Memory B cell (primary cell): ENCODE measurements at regions not wholly inside any gene's neighbourhood (a gene's known extent, or its start where the extent isn't known, plus 50 kb on each side); places are given as distances from the start of the nearest gene placed in this dataset.

ENCODE experiments used
- ATAC-seq: fragments of 150-1000 bp; cut with Tn5 transposase; 2 replicates; pipeline ENCODE4 v1.10.0; 2021; ENCODE audit warnings: low read depth, mild to moderate bottlenecking, moderate library complexity
- DNase-seq, 2 donors: peaks; one replicate each; pipeline ENCODE4 v3.0.0; 2022; ENCODE audit warnings: low spot score in 2 of 2
- H3K27ac Mint-ChIP-seq: one replicate; pipeline ENCODE4 v1.8.0; 2022; ENCODE audit warnings: mild to moderate bottlenecking, moderate library complexity, mixed read lengths
- H3K27me3 Mint-ChIP-seq: one replicate; pipeline ENCODE4 v1.8.0; 2022; ENCODE audit warnings: mixed read lengths
- H3K36me3 Mint-ChIP-seq: one replicate; pipeline ENCODE4 v1.8.0; 2022; ENCODE audit warnings: mild to moderate bottlenecking, mixed read lengths
- H3K4me1 Mint-ChIP-seq: one replicate; pipeline ENCODE4 v1.8.0; 2022; ENCODE audit warnings: mixed read lengths
- H3K4me3 Mint-ChIP-seq: one replicate; pipeline ENCODE4 v1.8.0; 2022; ENCODE audit warnings: mild to moderate bottlenecking, moderate library complexity, mixed read lengths
- H3K9me3 Mint-ChIP-seq: one replicate; pipeline ENCODE4 v1.8.0; 2022; ENCODE audit warnings: mixed read lengths

- H3K4me1 Mint-ChIP-seq = peaks cover 21% of the 10 kb centered on the region
- H3K4me3 Mint-ChIP-seq = no peak overlapping the region
- no peak overlapping the region for H3K27ac Mint-ChIP-seq
- H3K9me3 Mint-ChIP-seq = no peaks in the 10 kb centered on the region
- no peak for ATAC-seq
- H3K36me3 Mint-ChIP-seq = peaks cover 28% of the 10 kb centered on the region
- DNase-seq = no peak
- H3K27me3 Mint-ChIP-seq = no peaks in the 10 kb centered on the region
Measured at GRCh38 chr12:94795044-94795443, 144.7 kb upstream of the TMCC3 start.

- H3K4me1 Mint-ChIP-seq = peaks cover 20% of the 10 kb centered on the region
- peaks cover 20% of the 10 kb centered on the region for H3K36me3 Mint-ChIP-seq
- no peak for DNase-seq
- H3K27me3 Mint-ChIP-seq = no peaks in the 10 kb centered on the region
- ATAC-seq = no peak
- H3K9me3 Mint-ChIP-seq = no peaks in the 10 kb centered on the region
- peak overlapping the region; percentile 67 for H3K27ac Mint-ChIP-seq
- H3K4me3 Mint-ChIP-seq = no peak overlapping the region
Measured at GRCh38 chr12:94793191-94793595, 142.8 kb upstream of the TMCC3 start.

GRCh38 chr12:94792693-94793092, 142.3 kb upstream of the TMCC3 start:
- Mint-ChIP-seq H3K36me3 (peaks cover 19% of the 10 kb centered on the region), H3K27me3 (no peaks in the 10 kb centered on the region), H3K27ac (no peak overlapping the region), H3K4me3 (no peak overlapping the region), H3K4me1 (peaks cover 17% of the 10 kb centered on the region), H3K9me3 (no peaks in the 10 kb centered on the region)
- ATAC-seq = no peak
- no peak for DNase-seq

GRCh38 chr12:94791933-94792332, 141.6 kb upstream of the TMCC3 start:
- ATAC-seq (no peak), DNase-seq (no peak)
- Mint-ChIP-seq H3K4me3 (no peak overlapping the region), H3K27me3 (no peaks in the 10 kb centered on the region), H3K27ac (no peak overlapping the region), H3K9me3 (no peaks in the 10 kb centered on the region), H3K4me1 (peaks cover 17% of the 10 kb centered on the region), H3K36me3 (peaks cover 26% of the 10 kb centered on the region)

GRCh38 chr12:94790825-94791224, 140.5 kb upstream of the TMCC3 start:
- no peak overlapping the region for H3K27ac Mint-ChIP-seq
- no peaks in the 10 kb centered on the region for H3K27me3 Mint-ChIP-seq
- peaks cover 29% of the 10 kb centered on the region for H3K36me3 Mint-ChIP-seq
- no peaks in the 10 kb centered on the region for H3K9me3 Mint-ChIP-seq
- ATAC-seq = no peak
- H3K4me1 Mint-ChIP-seq = peaks cover 19% of the 10 kb centered on the region
- no peak overlapping the region for H3K4me3 Mint-ChIP-seq
- no peak for DNase-seq

GRCh38 chr12:94790370-94790769, 140.0 kb upstream of the TMCC3 start:
- DNase-seq (no peak), ATAC-seq (no peak)
- H3K27ac Mint-ChIP-seq = no peak overlapping the region
- peaks cover 19% of the 10 kb centered on the region for H3K4me1 Mint-ChIP-seq
- peaks cover 29% of the 10 kb centered on the region for H3K36me3 Mint-ChIP-seq
- no peaks in the 10 kb centered on the region for H3K9me3 Mint-ChIP-seq
- H3K27me3 Mint-ChIP-seq = no peaks in the 10 kb centered on the region
- no peak overlapping the region for H3K4me3 Mint-ChIP-seq

GRCh38 chr12:94789510-94790225, 139.3 kb upstream of the TMCC3 start:
- H3K4me1 Mint-ChIP-seq = peaks cover 19% of the 10 kb centered on the region
- DNase-seq (no peak), ATAC-seq (no peak)
- no peak overlapping the region for H3K4me3 Mint-ChIP-seq
- H3K27ac Mint-ChIP-seq = no peak overlapping the region
- peaks cover 29% of the 10 kb centered on the region for H3K36me3 Mint-ChIP-seq
- H3K9me3 Mint-ChIP-seq = no peaks in the 10 kb centered on the region
- H3K27me3 Mint-ChIP-seq = no peaks in the 10 kb centered on the region

- Mint-ChIP-seq H3K27ac (no peak overlapping the region), H3K9me3 (no peaks in the 10 kb centered on the region), H3K27me3 (no peaks in the 10 kb centered on the region), H3K36me3 (peaks cover 29% of the 10 kb centered on the region), H3K4me3 (no peak overlapping the region), H3K4me1 (peaks cover 27% of the 10 kb centered on the region)
- no peak for DNase-seq
- no peak for ATAC-seq
Measured at GRCh38 chr12:94788298-94788697, 137.9 kb upstream of the TMCC3 start.

- Mint-ChIP-seq H3K27me3 (no peaks in the 10 kb centered on the region), H3K36me3 (peaks cover 30% of the 10 kb centered on the region), H3K4me3 (no peak overlapping the region), H3K27ac (no peak overlapping the region), H3K4me1 (peaks cover 29% of the 10 kb centered on the region), H3K9me3 (no peaks in the 10 kb centered on the region)
- no peak for DNase-seq
- ATAC-seq = no peak
Measured at GRCh38 chr12:94786906-94787305, 136.5 kb upstream of the TMCC3 start.

GRCh38 chr12:94783862-94784261, 133.5 kb upstream of the TMCC3 start:
- no peak for DNase-seq

GRCh38 chr12:94783343-94783742, 133.0 kb upstream of the TMCC3 start:
- H3K36me3 Mint-ChIP-seq = peaks cover 26% of the 10 kb centered on the region
- peaks cover 16% of the 10 kb centered on the region for H3K4me1 Mint-ChIP-seq
- H3K27ac Mint-ChIP-seq = peak overlapping the region; percentile 53
- ATAC-seq = no peak
- H3K27me3 Mint-ChIP-seq = no peaks in the 10 kb centered on the region
- no peaks in the 10 kb centered on the region for H3K9me3 Mint-ChIP-seq
- H3K4me3 Mint-ChIP-seq = no peak overlapping the region
- no peak for DNase-seq

More at GRCh38 chr12:94783862-94784261, 133.5 kb upstream of the TMCC3 start:
- peaks cover 15% of the 10 kb centered on the region for H3K4me1 Mint-ChIP-seq
- peak overlapping the region; percentile 53 for H3K27ac Mint-ChIP-seq
- H3K4me3 Mint-ChIP-seq = no peak overlapping the region
- H3K36me3 Mint-ChIP-seq = peaks cover 26% of the 10 kb centered on the region
- no peaks in the 10 kb centered on the region for H3K9me3 Mint-ChIP-seq
- H3K27me3 Mint-ChIP-seq = no peaks in the 10 kb centered on the region
- ATAC-seq = peak; percentile 78

GRCh38 chr12:94781835-94782234, 131.5 kb upstream of the TMCC3 start:
- Mint-ChIP-seq H3K9me3 (no peaks in the 10 kb centered on the region), H3K4me1 (peaks cover 21% of the 10 kb centered on the region), H3K4me3 (no peak overlapping the region), H3K36me3 (peaks cover 17% of the 10 kb centered on the region), H3K27ac (no peak overlapping the region), H3K27me3 (no peaks in the 10 kb centered on the region)
- ATAC-seq = no peak
- DNase-seq = no peak

- DNase-seq = no peak
- Mint-ChIP-seq H3K9me3 (no peaks in the 10 kb centered on the region), H3K27ac (no peak overlapping the region), H3K4me1 (peaks cover 17% of the 10 kb centered on the region), H3K4me3 (no peak overlapping the region), H3K27me3 (no peaks in the 10 kb centered on the region), H3K36me3 (peaks cover 21% of the 10 kb centered on the region)
- no peak for ATAC-seq
Measured at GRCh38 chr12:94779485-94779884, 129.1 kb upstream of the TMCC3 start.

- no peaks in the 10 kb centered on the region for H3K27me3 Mint-ChIP-seq
- H3K4me3 Mint-ChIP-seq = no peak overlapping the region
- H3K4me1 Mint-ChIP-seq = peaks cover 8% of the 10 kb centered on the region
- peaks cover 23% of the 10 kb centered on the region for H3K36me3 Mint-ChIP-seq
- DNase-seq (no peak), ATAC-seq (no peak)
- no peak overlapping the region for H3K27ac Mint-ChIP-seq
- H3K9me3 Mint-ChIP-seq = no peaks in the 10 kb centered on the region
Measured at GRCh38 chr12:94777936-94778335, 127.6 kb upstream of the TMCC3 start.

- ATAC-seq (no peak), DNase-seq (no peak)
- H3K9me3 Mint-ChIP-seq = no peaks in the 10 kb centered on the region
- H3K4me3 Mint-ChIP-seq = no peak overlapping the region
- no peak overlapping the region for H3K27ac Mint-ChIP-seq
- H3K4me1 Mint-ChIP-seq = peaks cover 13% of the 10 kb centered on the region
- H3K36me3 Mint-ChIP-seq = peaks cover 12% of the 10 kb centered on the region
- no peaks in the 10 kb centered on the region for H3K27me3 Mint-ChIP-seq
Measured at GRCh38 chr12:94775710-94776109, 125.4 kb upstream of the TMCC3 start.
